ENCODE measurements at regions not wholly inside any gene's neighbourhood (a gene's known extent, or its start where the extent isn't known, plus 50 kb on each side); places are given as distances from the start of the nearest gene placed in this dataset.

DNA sequence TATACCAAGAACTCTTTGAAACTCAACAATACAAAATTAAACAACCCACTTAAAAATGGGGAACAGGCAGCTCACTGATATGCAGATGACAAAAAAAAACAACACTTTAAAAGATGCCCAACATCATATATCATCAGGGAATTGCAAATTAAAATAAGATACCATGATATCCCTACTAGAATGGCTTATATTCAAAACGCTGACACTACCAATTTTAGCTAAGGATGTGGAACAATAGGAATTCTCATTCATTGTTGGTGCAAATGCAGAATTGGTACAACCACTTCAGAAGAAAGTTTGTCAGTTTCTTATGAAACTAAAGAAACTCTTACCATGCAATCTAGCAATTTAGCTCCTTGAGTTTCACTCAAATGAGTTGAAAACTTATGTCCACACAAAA is 259.0 kb upstream of the HS3ST1 start:
- Histone ChIP-seq H3K4me3 (no peak overlapping the region), H3K4me2 (no peak overlapping the region), H3K4me1 (no peaks in the 10 kb centered on the region), H3K9me3 (no peaks in the 10 kb centered on the region), H3K27ac (no peak overlapping the region)
- no peak for TF ChIP-seq CEBPB (IDR thresholded peaks at IDR 0.05)
- TF ChIP-seq, protein P1, sequence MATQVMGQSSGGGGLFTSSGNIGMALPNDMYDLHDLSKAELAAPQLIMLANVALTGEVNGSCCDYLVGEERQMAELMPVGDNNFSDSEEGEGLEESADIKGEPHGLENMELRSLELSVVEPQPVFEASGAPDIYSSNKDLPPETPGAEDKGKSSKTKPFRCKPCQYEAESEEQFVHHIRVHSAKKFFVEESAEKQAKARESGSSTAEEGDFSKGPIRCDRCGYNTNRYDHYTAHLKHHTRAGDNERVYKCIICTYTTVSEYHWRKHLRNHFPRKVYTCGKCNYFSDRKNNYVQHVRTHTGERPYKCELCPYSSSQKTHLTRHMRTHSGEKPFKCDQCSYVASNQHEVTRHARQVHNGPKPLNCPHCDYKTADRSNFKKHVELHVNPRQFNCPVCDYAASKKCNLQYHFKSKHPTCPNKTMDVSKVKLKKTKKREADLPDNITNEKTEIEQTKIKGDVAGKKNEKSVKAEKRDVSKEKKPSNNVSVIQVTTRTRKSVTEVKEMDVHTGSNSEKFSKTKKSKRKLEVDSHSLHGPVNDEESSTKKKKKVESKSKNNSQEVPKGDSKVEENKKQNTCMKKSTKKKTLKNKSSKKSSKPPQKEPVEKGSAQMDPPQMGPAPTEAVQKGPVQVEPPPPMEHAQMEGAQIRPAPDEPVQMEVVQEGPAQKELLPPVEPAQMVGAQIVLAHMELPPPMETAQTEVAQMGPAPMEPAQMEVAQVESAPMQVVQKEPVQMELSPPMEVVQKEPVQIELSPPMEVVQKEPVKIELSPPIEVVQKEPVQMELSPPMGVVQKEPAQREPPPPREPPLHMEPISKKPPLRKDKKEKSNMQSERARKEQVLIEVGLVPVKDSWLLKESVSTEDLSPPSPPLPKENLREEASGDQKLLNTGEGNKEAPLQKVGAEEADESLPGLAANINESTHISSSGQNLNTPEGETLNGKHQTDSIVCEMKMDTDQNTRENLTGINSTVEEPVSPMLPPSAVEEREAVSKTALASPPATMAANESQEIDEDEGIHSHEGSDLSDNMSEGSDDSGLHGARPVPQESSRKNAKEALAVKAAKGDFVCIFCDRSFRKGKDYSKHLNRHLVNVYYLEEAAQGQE (IDR thresholded peaks at IDR 0.05), result no peak
- TF ChIP-seq HDAC2 (IDR thresholded peaks at IDR 0.05), result no peak
- TF ChIP-seq RAD21 (conservative IDR thresholded peaks at IDR 0.05 in 1 of 2, IDR thresholded peaks at IDR 0.05 in 1 of 2), result no peak
- TF ChIP-seq KDM1A (IDR thresholded peaks at IDR 0.05; ENCODE audit: low read depth), result no peak
- no peak for TF ChIP-seq ZSCAN20 (CRISPR knock-in tag; IDR thresholded peaks at IDR 0.05)
- no peak for TF ChIP-seq EHF (CRISPR knock-in tag; IDR thresholded peaks at IDR 0.05)
- no peak for TF ChIP-seq RNF2 (IDR thresholded peaks at IDR 0.05; ENCODE audit: borderline replicate concordance, low read depth)
- TF ChIP-seq, protein P2, sequence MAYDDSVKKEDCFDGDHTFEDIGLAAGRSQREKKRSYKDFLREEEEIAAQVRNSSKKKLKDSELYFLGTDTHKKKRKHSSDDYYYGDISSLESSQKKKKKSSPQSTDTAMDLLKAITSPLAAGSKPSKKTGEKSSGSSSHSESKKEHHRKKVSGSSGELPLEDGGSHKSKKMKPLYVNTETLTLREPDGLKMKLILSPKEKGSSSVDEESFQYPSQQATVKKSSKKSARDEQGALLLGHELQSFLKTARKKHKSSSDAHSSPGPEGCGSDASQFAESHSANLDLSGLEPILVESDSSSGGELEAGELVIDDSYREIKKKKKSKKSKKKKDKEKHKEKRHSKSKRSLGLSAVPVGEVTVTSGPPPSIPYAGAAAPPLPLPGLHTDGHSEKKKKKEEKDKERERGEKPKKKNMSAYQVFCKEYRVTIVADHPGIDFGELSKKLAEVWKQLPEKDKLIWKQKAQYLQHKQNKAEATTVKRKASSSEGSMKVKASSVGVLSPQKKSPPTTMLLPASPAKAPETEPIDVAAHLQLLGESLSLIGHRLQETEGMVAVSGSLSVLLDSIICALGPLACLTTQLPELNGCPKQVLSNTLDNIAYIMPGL (CRISPR knock-in tag; IDR thresholded peaks at IDR 0.05; ENCODE audit: borderline replicate concordance), result no peak
- no peak for TF ChIP-seq SREBF2 (IDR thresholded peaks at IDR 0.05)
- TF ChIP-seq ZFP36 (IDR thresholded peaks at IDR 0.05; ENCODE audit: borderline replicate concordance, partially characterized antibody), result no peak
- no peak for TF ChIP-seq MAZ (IDR thresholded peaks at IDR 0.05; ENCODE audit: borderline replicate concordance, low read depth, low read length)
- no peak for TF ChIP-seq TP53 (CRISPR knock-in tag; IDR thresholded peaks at IDR 0.05)
- TF ChIP-seq, protein P3, sequence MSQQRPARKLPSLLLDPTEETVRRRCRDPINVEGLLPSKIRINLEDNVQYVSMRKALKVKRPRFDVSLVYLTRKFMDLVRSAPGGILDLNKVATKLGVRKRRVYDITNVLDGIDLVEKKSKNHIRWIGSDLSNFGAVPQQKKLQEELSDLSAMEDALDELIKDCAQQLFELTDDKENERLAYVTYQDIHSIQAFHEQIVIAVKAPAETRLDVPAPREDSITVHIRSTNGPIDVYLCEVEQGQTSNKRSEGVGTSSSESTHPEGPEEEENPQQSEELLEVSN (IDR thresholded peaks at IDR 0.05; ENCODE audit: borderline replicate concordance, low read depth), result no peak
- TF ChIP-seq NPAS2 (CRISPR knock-in tag; IDR thresholded peaks at IDR 0.05; ENCODE audit: borderline replicate concordance), result no peak
- TF ChIP-seq ZC3H11A (IDR thresholded peaks at IDR 0.05), result no peak
- ChIA-PET CTCF (interaction anchor here (0.7 kb wide), 1 partner anchor 28 kb away, joined by 4 read pairs; no protein-coding TSS in a partner anchor), POLR2A (no interaction called here)
- ATAC-seq (no peak), DNase-seq (ENCODE audit: low read depth in 1 of 2, low spot score in 1 of 2) (no peak), FAIRE-seq (no peak)
- WGBS (ENCODE audit: missing lambda C conversion rate), result 16% methylated on average over 1 of the region's 1 CpG

DNA sequence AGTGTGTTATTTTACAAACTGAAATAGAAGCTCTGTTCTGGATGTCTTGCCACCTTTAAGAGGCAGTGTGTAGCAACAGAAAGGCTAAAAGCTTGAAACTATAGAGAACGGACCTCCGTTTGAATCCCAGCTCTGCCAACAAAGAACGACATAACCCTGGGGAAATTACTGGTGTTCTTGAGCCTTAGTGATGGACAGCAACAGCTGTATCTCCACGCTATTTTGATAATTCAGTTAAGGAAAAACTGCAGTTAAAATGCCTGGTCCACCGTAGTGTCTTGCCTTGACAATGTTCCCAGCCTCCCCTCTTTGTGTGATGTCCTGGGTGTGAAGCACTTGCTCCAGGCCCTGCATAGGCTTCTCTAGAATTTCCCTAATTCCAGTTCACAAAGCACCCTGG is 256.8 kb upstream of the HS3ST1 start:
- TF ChIP-seq FOSB (CRISPR knock-in tag; IDR thresholded peaks at IDR 0.05) (no peak), ZNF302 (CRISPR knock-in tag; IDR thresholded peaks at IDR 0.05) (no peak), HOXB13 (CRISPR knock-in tag; IDR thresholded peaks at IDR 0.05; ENCODE audit: low read depth) (no peak), TFCP2L1 (CRISPR knock-in tag; IDR thresholded peaks at IDR 0.05) (no peak), CHD2 (IDR thresholded peaks at IDR 0.05; ENCODE audit: low read length, partially characterized antibody) (no peak), TP53 (CRISPR knock-in tag; IDR thresholded peaks at IDR 0.05) (no peak), ZC3H11A (IDR thresholded peaks at IDR 0.05) (no peak), GATA3 (IDR thresholded peaks at IDR 0.05; ENCODE audit: borderline replicate concordance) (no peak), CBX8 (IDR thresholded peaks at IDR 0.05) (no peak), EHMT2 (IDR thresholded peaks at IDR 0.05; ENCODE audit: low read depth) (no peak), RAD21 (conservative IDR thresholded peaks at IDR 0.05 in 1 of 2, IDR thresholded peaks at IDR 0.05 in 1 of 2) (no peak)
- TF ChIP-seq, protein P3 (IDR thresholded peaks at IDR 0.05; ENCODE audit: borderline replicate concordance, low read depth), result no peak
- TF ChIP-seq, protein P4, sequence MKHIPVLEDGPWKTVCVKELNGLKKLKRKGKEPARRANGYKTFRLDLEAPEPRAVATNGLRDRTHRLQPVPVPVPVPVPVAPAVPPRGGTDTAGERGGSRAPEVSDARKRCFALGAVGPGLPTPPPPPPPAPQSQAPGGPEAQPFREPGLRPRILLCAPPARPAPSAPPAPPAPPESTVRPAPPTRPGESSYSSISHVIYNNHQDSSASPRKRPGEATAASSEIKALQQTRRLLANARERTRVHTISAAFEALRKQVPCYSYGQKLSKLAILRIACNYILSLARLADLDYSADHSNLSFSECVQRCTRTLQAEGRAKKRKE (CRISPR knock-in tag; IDR thresholded peaks at IDR 0.05; ENCODE audit: low read depth), result no peak
- TF ChIP-seq, protein P5, sequence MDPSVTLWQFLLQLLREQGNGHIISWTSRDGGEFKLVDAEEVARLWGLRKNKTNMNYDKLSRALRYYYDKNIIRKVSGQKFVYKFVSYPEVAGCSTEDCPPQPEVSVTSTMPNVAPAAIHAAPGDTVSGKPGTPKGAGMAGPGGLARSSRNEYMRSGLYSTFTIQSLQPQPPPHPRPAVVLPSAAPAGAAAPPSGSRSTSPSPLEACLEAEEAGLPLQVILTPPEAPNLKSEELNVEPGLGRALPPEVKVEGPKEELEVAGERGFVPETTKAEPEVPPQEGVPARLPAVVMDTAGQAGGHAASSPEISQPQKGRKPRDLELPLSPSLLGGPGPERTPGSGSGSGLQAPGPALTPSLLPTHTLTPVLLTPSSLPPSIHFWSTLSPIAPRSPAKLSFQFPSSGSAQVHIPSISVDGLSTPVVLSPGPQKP (IDR thresholded peaks at IDR 0.05; ENCODE audit: low read depth, low read length), result no peak
- no peak overlapping the region for H3K4me3 ChIP-seq
- no peak for ATAC-seq
- ChIA-PET CTCF (no interaction called here), POLR2A (no interaction called here)
- no peak overlapping the region for H3K4me2 ChIP-seq
- no peaks in the 10 kb centered on the region for H3K9me3 ChIP-seq
- no peak overlapping the region for H3K27ac ChIP-seq
- H3K4me1 ChIP-seq, result no peaks in the 10 kb centered on the region
- WGBS (ENCODE audit: missing lambda C conversion rate), result 54% methylated on average over 5 of the region's 5 CpGs
- no peak for FAIRE-seq
- DNase-seq (ENCODE audit: low read depth in 1 of 2, low spot score in 1 of 2), result no peak
